Astrocyte (in vitro differentiated cells and primary cell): ENCODE measurements at regions not wholly inside any gene's neighbourhood (a gene's known extent, or its start where the extent isn't known, plus 50 kb on each side); places are given as distances from the start of the nearest gene placed in this dataset.

Experiments
- CTCF ChIP-seq: IDR thresholded peaks from 2 replicates; pipeline ENCODE4 v1.5.1; 2011; ENCODE audit warnings: low read depth, mild to moderate bottlenecking, inconsistent platforms, low read length, moderate library complexity; ENCODE audit not compliant: insufficient read depth
- EZH2 ChIP-seq: IDR thresholded peaks from 2 replicates; pipeline ENCODE4 v1.6.1; 2012; ENCODE audit warnings: mild to moderate bottlenecking, low read length, inconsistent platforms; ENCODE audit not compliant: insufficient read depth

- no peak for TF ChIP-seq CTCF
- TF ChIP-seq EZH2 = no peak
These were observed 209.8 kb upstream of the FOXA2 start for GRCh38 chr20:22794200-22794599.
